B cell (primary cell): ENCODE measurements at regions not wholly inside any gene's neighbourhood (a gene's known extent, or its start where the extent isn't known, plus 50 kb on each side); places are given as distances from the start of the nearest gene placed in this dataset.

Source experiments
- ATAC-seq: fragments of 200-7000 bp; cut with Tn5 transposase; one replicate; pipeline ENCODE4 v1.10.0; 2021; ENCODE audit warnings: low read depth, mild to moderate bottlenecking, moderate number of reproducible peaks, moderate library complexity
- CTCF ChIA-PET: fragments of 350-600 bp; sonication (Branson Sonifier 250); formaldehyde crosslinking; loops from one replicate; lab custom pipeline; 2021; ENCODE audit warnings: antibody characterized with exemption, inconsistent platforms; lab: Charles Lee
- POLR2A ChIA-PET: fragments of 350-600 bp; sonication (Branson Sonifier 250); formaldehyde crosslinking; loops from one replicate; lab custom pipeline; 2021; ENCODE audit warnings: antibody characterized with exemption; lab: Charles Lee
- DNase-seq: peaks from one replicate; pipeline ENCODE4 v3.0.0; 2013
- H2AFZ ChIP-seq: 2 replicates; pipeline ENCODE4 v1.6.1; 2012; ENCODE audit warnings: mild to moderate bottlenecking, low read depth, low read length; ENCODE audit not compliant: insufficient read depth, poor library complexity, severe bottlenecking
- H3K27ac ChIP-seq, 2 donors: 1 replicate in 1 of 2; 2 replicates in 1 of 2; pipeline ENCODE4 v1.5.1; 2012 to 2013; ENCODE audit warnings: low read length in 2 of 2, mild to moderate bottlenecking in 2 of 2, moderate library complexity in 1 of 2
- H3K27me3 ChIP-seq, 4 experiments: fragments of 200-600 bp in 1 of 4; sonication (generic) in 1 of 4; replicated peaks in 1 of 4; 1 replicate in 2 of 4; 2 replicates in 2 of 4; pipeline versions ENCODE4 v1.6.1 to v1.7.0; 2013 to 2016; ENCODE audit warnings: low read length in 3 of 4, mild to moderate bottlenecking in 2 of 4, mixed read lengths in 1 of 4, moderate library complexity in 1 of 4; ENCODE audit not compliant: insufficient read depth in 4 of 4, control insufficient read depth in 3 of 4; ENCODE audit errors: control extremely low read depth in 1 of 4
- H3K36me3 ChIP-seq, 2 experiments: replicated peaks in 1 of 2; 1 replicate in 1 of 2; 2 replicates in 1 of 2; pipeline versions ENCODE4 v1.6.1 to v1.7.1; 2013; ENCODE audit warnings: low read length in 1 of 2; ENCODE audit not compliant: insufficient read depth in 2 of 2, control insufficient read depth in 1 of 2; ENCODE audit errors: control extremely low read depth in 1 of 2, extremely low read depth in 1 of 2
- H3K4me1 ChIP-seq, 2 donors: fragments of 200-600 bp in 1 of 2; sonication (generic) in 1 of 2; 1 replicate in 1 of 2; 2 replicates in 1 of 2; pipeline versions ENCODE4 v1.5.1 to v1.6.1; 2013 to 2017; ENCODE audit warnings: low read length in 2 of 2; ENCODE audit not compliant: control insufficient read depth in 2 of 2, insufficient read depth in 2 of 2
- H3K4me2 ChIP-seq: replicated peaks from 2 replicates; pipeline ENCODE3; 2012; ENCODE audit warnings: mild to moderate bottlenecking, low read depth, low read length; ENCODE audit not compliant: poor library complexity, severe bottlenecking
- H3K4me3 ChIP-seq, 5 experiments: fragments of 200-600 bp in 1 of 5; sonication (generic) in 1 of 5; 1 replicate in 3 of 5; 2 replicates in 2 of 5; pipeline versions ENCODE4 v1.5.1 to v1.7.0; 2011 to 2016; ENCODE audit warnings: low read length in 4 of 5, mild to moderate bottlenecking in 4 of 5, low read depth in 2 of 5, control low read depth in 1 of 5, moderate library complexity in 1 of 5; ENCODE audit not compliant: insufficient read depth in 1 of 5; ENCODE audit errors: control extremely low read depth in 1 of 5, extremely low read depth in 1 of 5
- H3K79me2 ChIP-seq: fragments of 200-600 bp; sonication (generic); one replicate; pipeline ENCODE4 v1.6.0; 2016; ENCODE audit warnings: low read length; ENCODE audit not compliant: control insufficient read depth, insufficient read depth
- H3K9ac ChIP-seq: fragments of 200-600 bp; sonication (generic); 2 replicates; pipeline ENCODE4 v1.6.1; 2017; ENCODE audit warnings: mild to moderate bottlenecking, low read length, moderate library complexity
- H3K9me3 ChIP-seq, 3 donors: one replicate each; pipeline versions ENCODE4 v1.6.1 to v1.7.1; 2013; ENCODE audit warnings: low read length in 2 of 3; ENCODE audit not compliant: control insufficient read depth in 2 of 3, insufficient read depth in 1 of 3; ENCODE audit errors: control extremely low read depth in 1 of 3
- H4K20me1 ChIP-seq: 2 replicates; pipeline ENCODE4 v1.6.0; 2012; ENCODE audit warnings: mild to moderate bottlenecking, low read length; ENCODE audit not compliant: insufficient read depth, control insufficient read depth, poor library complexity, severe bottlenecking
- H3K27ac Mint-ChIP-seq: one replicate; pipeline ENCODE4 v1.8.0; 2021; ENCODE audit warnings: mixed read lengths
- H3K27me3 Mint-ChIP-seq: one replicate; pipeline ENCODE4 v1.8.0; 2021; ENCODE audit warnings: mixed read lengths
- H3K4me1 Mint-ChIP-seq: one replicate; pipeline ENCODE4 v1.8.0; 2021; ENCODE audit warnings: mixed read lengths
- H3K4me3 Mint-ChIP-seq: one replicate; pipeline ENCODE4 v1.8.0; 2021; ENCODE audit warnings: mixed read lengths
- H3K9me3 Mint-ChIP-seq: one replicate; pipeline ENCODE4 v1.8.0; 2022; ENCODE audit warnings: mixed read lengths; ENCODE audit not compliant: insufficient read depth
- EZH2 ChIP-seq: IDR thresholded peaks from 2 replicates; pipeline ENCODE4 v1.6.1; 2012; ENCODE audit warnings: borderline replicate concordance, low read depth, mild to moderate bottlenecking, moderate library complexity, low read length; ENCODE audit not compliant: insufficient read depth, poor library complexity, severe bottlenecking
- WGBS: methylation state at CpG from one replicate; pipeline ENCODE4 v1.1.5; 2013; ENCODE audit warnings: missing lambda C conversion rate; ENCODE audit not compliant: insufficient coverage; 5-methylcytosine and 5-hydroxymethylcytosine counted together
- intact Hi-C: fragments of 100-400 bp; cut with micrococcal nuclease; formaldehyde crosslinking; loops from one replicate; pipeline ENCODE4 v1.10.0; 2022
- TF ChIP-seq, protein P1 (sequence below): fragments of 200-600 bp; IDR thresholded peaks from one replicate; pipeline ENCODE4 v1.8.0; 2022; ENCODE audit warnings: antibody characterized with exemption, mild to moderate bottlenecking

DNA sequence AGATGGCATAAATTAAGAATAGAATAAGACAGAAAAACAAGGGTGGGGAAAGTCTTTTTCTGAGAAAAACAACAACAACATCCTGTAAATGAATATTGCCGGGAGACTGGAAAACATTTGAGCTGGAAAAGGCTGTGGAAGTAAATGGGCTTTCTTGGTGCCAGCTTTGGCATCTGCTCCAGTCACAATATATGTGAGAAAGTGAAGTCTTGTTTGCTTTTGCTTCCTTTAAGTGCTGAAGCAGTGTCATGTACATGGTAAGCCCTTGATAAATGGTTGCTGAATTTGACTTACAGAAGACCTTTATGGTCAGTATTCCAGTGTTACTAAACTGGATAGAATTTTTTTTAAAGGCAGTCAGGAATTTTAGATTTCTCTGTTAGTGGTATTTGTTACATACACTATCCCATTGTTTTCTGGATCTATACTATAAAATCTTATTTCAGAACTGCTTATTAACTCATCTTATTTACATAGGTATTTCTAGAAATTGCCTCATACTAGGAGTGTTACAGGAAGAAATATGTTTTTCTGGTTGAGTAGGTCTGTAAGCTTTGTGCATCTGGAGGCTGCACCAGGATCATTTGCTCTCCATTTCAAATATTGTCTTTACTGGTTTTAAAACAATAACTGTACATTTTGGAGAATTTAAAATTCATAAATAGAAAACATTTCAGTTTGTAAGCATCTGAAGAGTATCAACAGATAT is 201.7 kb upstream of the FOXP2 start:
- WGBS = no CpG with 5 or more reads among the region's 1 CpG
- CTCF ChIA-PET = no interaction called here
- no peaks in the 10 kb centered on the region for H3K4me1 Mint-ChIP-seq

DNA sequence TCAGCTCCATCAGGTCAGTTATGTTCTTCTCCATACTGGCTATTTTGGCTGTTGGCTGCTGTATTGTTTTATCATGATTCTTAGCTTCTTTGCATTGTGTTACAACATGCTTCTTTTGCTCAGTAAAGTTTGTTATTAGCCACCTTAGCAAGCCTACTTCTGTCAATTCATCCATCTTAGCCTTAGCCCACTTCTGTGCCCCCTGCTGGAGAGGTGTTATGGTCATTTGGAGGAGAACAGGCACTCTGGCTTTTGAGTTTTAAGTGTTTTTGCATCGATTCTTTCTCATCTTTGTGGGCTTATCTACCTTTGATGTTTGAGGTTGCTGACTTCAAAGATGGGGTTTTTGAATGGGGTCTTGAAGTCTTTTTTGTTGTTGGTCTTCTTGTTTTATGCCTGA is 204.6 kb upstream of the FOXP2 start:
- Mint-ChIP-seq H3K4me1 (no peaks in the 10 kb centered on the region), H3K27me3 (no peaks in the 10 kb centered on the region), H3K27ac (no peak overlapping the region), H3K4me3 (no peak overlapping the region), H3K9me3 (peaks cover 5% of the 10 kb centered on the region)
- H4K20me1 ChIP-seq = no peaks in the 10 kb centered on the region
- no peaks in the 10 kb centered on the region for H3K36me3 ChIP-seq
- H3K4me2 ChIP-seq = no peak overlapping the region
- no peaks in the 10 kb centered on the region for H3K27me3 ChIP-seq
- DNase-seq = no peak
- no peaks in the 10 kb centered on the region for H3K79me2 ChIP-seq
- no peak overlapping the region for H2AFZ ChIP-seq
- no peak overlapping the region for H3K4me3 ChIP-seq
- peaks cover 0 to 4% (median 0%) of the 10 kb centered on the region in 3 donors for H3K9me3 ChIP-seq
- H3K27ac ChIP-seq = no peak overlapping the region
- no peak overlapping the region for H3K9ac ChIP-seq
- ATAC-seq = no peak
- CTCF ChIA-PET = no interaction called here
- POLR2A ChIA-PET = no interaction called here
- intact Hi-C loops = no loop called here
- TF ChIP-seq, protein P1, sequence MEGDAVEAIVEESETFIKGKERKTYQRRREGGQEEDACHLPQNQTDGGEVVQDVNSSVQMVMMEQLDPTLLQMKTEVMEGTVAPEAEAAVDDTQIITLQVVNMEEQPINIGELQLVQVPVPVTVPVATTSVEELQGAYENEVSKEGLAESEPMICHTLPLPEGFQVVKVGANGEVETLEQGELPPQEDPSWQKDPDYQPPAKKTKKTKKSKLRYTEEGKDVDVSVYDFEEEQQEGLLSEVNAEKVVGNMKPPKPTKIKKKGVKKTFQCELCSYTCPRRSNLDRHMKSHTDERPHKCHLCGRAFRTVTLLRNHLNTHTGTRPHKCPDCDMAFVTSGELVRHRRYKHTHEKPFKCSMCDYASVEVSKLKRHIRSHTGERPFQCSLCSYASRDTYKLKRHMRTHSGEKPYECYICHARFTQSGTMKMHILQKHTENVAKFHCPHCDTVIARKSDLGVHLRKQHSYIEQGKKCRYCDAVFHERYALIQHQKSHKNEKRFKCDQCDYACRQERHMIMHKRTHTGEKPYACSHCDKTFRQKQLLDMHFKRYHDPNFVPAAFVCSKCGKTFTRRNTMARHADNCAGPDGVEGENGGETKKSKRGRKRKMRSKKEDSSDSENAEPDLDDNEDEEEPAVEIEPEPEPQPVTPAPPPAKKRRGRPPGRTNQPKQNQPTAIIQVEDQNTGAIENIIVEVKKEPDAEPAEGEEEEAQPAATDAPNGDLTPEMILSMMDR = no peak
- TF ChIP-seq EZH2 = no peak
- no peaks in the 10 kb centered on the region for H3K4me1 ChIP-seq
- 71% methylated on average over 1 of the region's 1 CpG for WGBS

More for the DNA sequence above, 201.7 kb upstream of the FOXP2 start:
- H3K9ac ChIP-seq = no peak overlapping the region
- H3K4me2 ChIP-seq = no peak overlapping the region
- no peak overlapping the region for H3K4me3 ChIP-seq
- intact Hi-C loops = no loop called here
- H3K79me2 ChIP-seq = no peaks in the 10 kb centered on the region
- no peak overlapping the region for H2AFZ ChIP-seq
- Mint-ChIP-seq H3K9me3 (peaks cover 5% of the 10 kb centered on the region), H3K27me3 (no peaks in the 10 kb centered on the region), H3K27ac (no peak overlapping the region), H3K4me3 (no peak overlapping the region)
- no peaks in the 10 kb centered on the region for H3K27me3 ChIP-seq
- no peak for DNase-seq
- POLR2A ChIA-PET = no interaction called here
- no peak for ATAC-seq
- no peaks in the 10 kb centered on the region for H3K36me3 ChIP-seq
- TF ChIP-seq EZH2 = no peak
- TF ChIP-seq, protein P1 = no peak
- H4K20me1 ChIP-seq = no peaks in the 10 kb centered on the region
- H3K4me1 ChIP-seq = no peaks in the 10 kb centered on the region
- H3K27ac ChIP-seq = no peak overlapping the region
- H3K9me3 ChIP-seq = peaks cover 0 to 4% (median 0%) of the 10 kb centered on the region in 3 donors
